H1 (cell line): ENCODE measurements at regions not wholly inside any gene's neighbourhood (a gene's known extent, or its start where the extent isn't known, plus 50 kb on each side); places are given as distances from the start of the nearest gene placed in this dataset.

Experiments used
- BCL11A ChIP-seq, 2 experiments: IDR thresholded peaks; one replicate each; pipeline ENCODE4 v1.6.1; 2011; ENCODE audit warnings: low read depth in 2 of 2, low read length in 2 of 2, mild to moderate bottlenecking in 2 of 2
- BRCA1 ChIP-seq: IDR thresholded peaks from 2 replicates; pipeline ENCODE4 v1.6.1; 2012; ENCODE audit warnings: low read depth, low read length, improper control_type of control experiment
- GTF2F1 ChIP-seq: IDR thresholded peaks from 2 replicates; pipeline ENCODE4 v1.6.1; 2012; ENCODE audit warnings: low read depth, low read length, improper control_type of control experiment, borderline replicate concordance
- SRF ChIP-seq: IDR thresholded peaks from 2 replicates; pipeline ENCODE4 v1.6.1; 2011; ENCODE audit warnings: mild to moderate bottlenecking, low read depth, low read length, moderate library complexity

- TF ChIP-seq SRF, result no peak
- no peak for TF ChIP-seq BRCA1
- TF ChIP-seq GTF2F1, result no peak
- TF ChIP-seq BCL11A (IDR thresholded peaks at IDR 0.05; ENCODE audit: low read depth in 2 of 2, low read length in 2 of 2), result no peak
Observed at GRCh38 chr3:69604735-69605450, 134.4 kb upstream of the MITF start (continued).
